Nucleus accumbens (tissue), 56 donors: ENCODE measurements at regions not wholly inside any gene's neighbourhood (a gene's known extent, or its start where the extent isn't known, plus 50 kb on each side); places are given as distances from the start of the nearest gene placed in this dataset.
"Not testable (repeated sequence)": the region's sequence is repeated elsewhere in the genome, so short reads cannot be mapped to it uniquely, and the experiment has no call there.

Source experiments
- DNase-seq, 56 donors: peaks; one replicate each; lab custom pipeline; 2025; lab: John Stamatoyannopoulos, UW

GRCh38 chr7:42688056-42688371 lies 223.9 kb downstream of the C7orf25 start:
- no peak for DNase-seq

GRCh38 chr7:42687211-42688055 lies 224.4 kb downstream of the C7orf25 start:
- no peak for DNase-seq

GRCh38 chr7:42686594-42687156 lies 225.2 kb downstream of the C7orf25 start:
- DNase-seq, result no peak

GRCh38 chr7:42685911-42686310 lies 226.0 kb downstream of the C7orf25 start:
- no peak for DNase-seq

GRCh38 chr7:42677751-42678699 lies 233.8 kb downstream of the C7orf25 start:
- DNase-seq, result no peak

GRCh38 chr7:42674541-42674940 lies 237.3 kb downstream of the C7orf25 start:
- no peak for DNase-seq

GRCh38 chr7:42673951-42674350 lies 237.9 kb downstream of the C7orf25 start:
- no peak for DNase-seq

- no peak for DNase-seq
Observed at GRCh38 chr7:42672339-42672999, 239.4 kb downstream of the C7orf25 start.

GRCh38 chr7:42671627-42672026 lies 240.2 kb downstream of the C7orf25 start:
- no peak for DNase-seq

GRCh38 chr7:42666994-42667393 lies 244.9 kb downstream of the C7orf25 start:
- no peak for DNase-seq

GRCh38 chr7:42662862-42663261 lies 249.0 kb downstream of the C7orf25 start:
- no peak for DNase-seq

- no peak for DNase-seq
Observed at GRCh38 chr7:42661312-42661711, 250.6 kb downstream of the C7orf25 start.

GRCh38 chr7:42650701-42651100 lies 261.2 kb downstream of the C7orf25 start:
- peak in 2 of 56 donors; percentile 4 to 7 for DNase-seq

GRCh38 chr7:42650171-42650570 lies 261.7 kb downstream of the C7orf25 start:
- peak in 21 of 56 donors; percentile 4 to 55 (median 24) for DNase-seq

- no peak for DNase-seq
Observed at GRCh38 chr7:42645906-42646305, 266.0 kb downstream of the C7orf25 start.

- DNase-seq, result no peak
Observed at GRCh38 chr7:42642699-42643098, 269.2 kb downstream of the C7orf25 start.

GRCh38 chr7:42639930-42640329 lies 271.9 kb downstream of the C7orf25 start:
- no peak for DNase-seq

GRCh38 chr7:42636380-42636779 lies 275.5 kb downstream of the C7orf25 start:
- DNase-seq, result not testable (repeated sequence)

GRCh38 chr7:42628054-42628453 lies 283.8 kb downstream of the C7orf25 start:
- DNase-seq, result no peak

GRCh38 chr7:42627626-42628025 lies 284.2 kb downstream of the C7orf25 start:
- no peak for DNase-seq

GRCh38 chr7:42627101-42627500 lies 284.8 kb downstream of the C7orf25 start:
- DNase-seq, result no peak
